HepG2 (cell line): ENCODE measurements at regions not wholly inside any gene's neighbourhood (a gene's known extent, or its start where the extent isn't known, plus 50 kb on each side); places are given as distances from the start of the nearest gene placed in this dataset.

Experiments
- ATAC-seq: fragments of 200-7000 bp; cut with Tn5 transposase; 3 replicates; pipeline ENCODE4 v1.9.1; 2020; ENCODE audit warnings: mild to moderate bottlenecking, moderate library complexity
- BruUV-seq: library from RNA; stranded (reverse); fragments of 400-500 nt; replicated peaks from 2 replicates; lab custom pipeline; 2021; lab: Mats Ljungman, UMichigan
- CTCF ChIA-PET: fragments of 300-600 bp; formaldehyde crosslinking; extraction: SDS; loops from one replicate; lab custom pipeline; 2021; ENCODE audit warnings: low total read pairs, inconsistent platforms, low intra/inter-chr PET ratio; lab: Yijun Ruan, JAX
- POLR2A ChIA-PET: fragments of 350-600 bp; sonication (Branson Sonifier 250); formaldehyde crosslinking; loops from one replicate; lab custom pipeline; 2020; ENCODE audit warnings: antibody characterized with exemption, inconsistent platforms; lab: Yijun Ruan, JAX
- DNase-seq: peaks from one replicate; pipeline ENCODE4 v3.0.0-alpha.2; 2015; ENCODE audit warnings: low spot score
- FAIRE-seq: peaks from 3 replicates; lab custom pipeline; 2011; peaks lifted over from hg19 to GRCh38; lab: Jason Lieb, UNC
- H2AFZ ChIP-seq: one replicate; pipeline ENCODE4 v1.6.1; 2011; ENCODE audit warnings: low read length, inconsistent platforms
- H3K27ac ChIP-seq: fragments of 300-600 bp; 3 replicates; pipeline ENCODE4 v1.8.0; 2011; ENCODE audit warnings: mixed run types, mild to moderate bottlenecking, mixed read lengths, low read length, inconsistent platforms; ENCODE audit not compliant: insufficient read depth; ENCODE audit errors: extremely low read length
- H3K27me3 ChIP-seq, 2 experiments: fragments of 200-600 bp in 1 of 2; 2 replicates in 1 of 2; 3 replicates in 1 of 2; pipeline versions ENCODE4 v1.6.0 to v1.8.0; 2011; ENCODE audit warnings: low read length in 2 of 2, mild to moderate bottlenecking in 2 of 2, moderate library complexity in 2 of 2, inconsistent platforms in 1 of 2; ENCODE audit not compliant: insufficient read depth in 2 of 2, control insufficient read depth in 1 of 2
- H3K36me3 ChIP-seq, 2 experiments: fragments of 200-600 bp in 1 of 2; replicated peaks in 1 of 2; 2 replicates in 1 of 2; 3 replicates in 1 of 2; pipeline versions ENCODE4 v1.5.1 to v1.8.0; 2011; ENCODE audit warnings: low read length in 2 of 2, inconsistent platforms in 1 of 2; ENCODE audit not compliant: insufficient read depth in 2 of 2, control insufficient read depth in 1 of 2
- H3K4me1 ChIP-seq: 2 replicates; pipeline ENCODE4 v1.5.1; 2012; ENCODE audit warnings: low read length, inconsistent platforms; ENCODE audit not compliant: insufficient read depth
- H3K4me2 ChIP-seq: 2 replicates; pipeline ENCODE4 v1.6.0; 2011; ENCODE audit warnings: low read depth, low read length, inconsistent platforms
- H3K4me3 ChIP-seq, 3 experiments: fragments of 200-600 bp in 1 of 3; sonication (generic), shearing (Covaris generic) in 1 of 3; replicated peaks in 1 of 3; 2 replicates each; pipeline ENCODE4 v1.5.1; 2011 to 2016; ENCODE audit warnings: low read length in 3 of 3, inconsistent platforms in 2 of 3, low read depth in 2 of 3, mild to moderate bottlenecking in 2 of 3, control low read depth in 1 of 3, mixed read lengths in 1 of 3; ENCODE audit not compliant: insufficient read depth in 1 of 3
- H3K79me2 ChIP-seq: one replicate; pipeline ENCODE4 v1.6.1; 2011; ENCODE audit warnings: low read length, inconsistent platforms; ENCODE audit not compliant: insufficient read depth
- H3K9ac ChIP-seq: 2 replicates; pipeline ENCODE4 v1.6.0; 2011; ENCODE audit warnings: mild to moderate bottlenecking, low read depth, low read length, inconsistent platforms; ENCODE audit not compliant: insufficient read depth
- H3K9me3 ChIP-seq: 2 replicates; pipeline ENCODE4 v1.5.1; 2012; ENCODE audit warnings: mild to moderate bottlenecking, low read length
- H4K20me1 ChIP-seq: 2 replicates; pipeline ENCODE4 v1.6.0; 2011; ENCODE audit warnings: inconsistent platforms, mild to moderate bottlenecking, low read length, moderate library complexity; ENCODE audit not compliant: insufficient read depth
- CEBPG ChIP-seq: IDR thresholded peaks from 2 replicates; pipeline ENCODE4 v1.6.1; 2016
- ELF3 ChIP-seq: IDR thresholded peaks from 2 replicates; pipeline ENCODE4 v1.6.1; 2016; ENCODE audit warnings: missing genetic modification reagents, missing compliant biosample characterization
- JDP2 ChIP-seq: sonication (generic); formaldehyde crosslinking; IDR thresholded peaks from 2 replicates; pipeline ENCODE4 v1.8.1; 2022; ENCODE audit warnings: missing genetic modification reagents, borderline replicate concordance
- PBX2 ChIP-seq: IDR thresholded peaks from 2 replicates; pipeline ENCODE4 v1.6.1; 2016; ENCODE audit warnings: control low read depth
- SP4 ChIP-seq: sonication (generic); formaldehyde crosslinking; IDR thresholded peaks from 2 replicates; pipeline ENCODE4 v1.8.1; 2023; ENCODE audit warnings: mild to moderate bottlenecking, missing genetic modification reagents
- SPEN ChIP-seq: sonication (generic); formaldehyde crosslinking; IDR thresholded peaks from 2 replicates; pipeline ENCODE4 v1.5.1; 2020; ENCODE audit warnings: low read depth, mild to moderate bottlenecking, missing genetic modification reagents
- SRSF9 ChIP-seq: fragments of 200-400 bp; formaldehyde crosslinking; IDR thresholded peaks from 2 replicates; pipeline ENCODE4 v1.6.1; 2018; ENCODE audit warnings: borderline replicate concordance, mild to moderate bottlenecking, low read depth, low read length; ENCODE audit not compliant: insufficient read depth, poor library complexity, severe bottlenecking
- ZNF468 ChIP-seq: sonication (generic); formaldehyde crosslinking; IDR thresholded peaks from 2 replicates; pipeline ENCODE4 v1.8.0; 2022; ENCODE audit warnings: mild to moderate bottlenecking, moderate library complexity, missing genetic modification reagents
- ZNF549 ChIP-seq: sonication (generic); formaldehyde crosslinking; IDR thresholded peaks from 2 replicates; pipeline ENCODE4 v1.5.0; 2020; ENCODE audit warnings: missing genetic modification reagents
- ZNF605 ChIP-seq: sonication (generic); formaldehyde crosslinking; IDR thresholded peaks from 2 replicates; pipeline ENCODE4 v1.8.0; 2022; ENCODE audit warnings: mild to moderate bottlenecking, missing genetic modification reagents
- ZSCAN12 ChIP-seq: sonication (generic); formaldehyde crosslinking; IDR thresholded peaks from 2 replicates; pipeline ENCODE4 v1.9.0; 2021; ENCODE audit warnings: mild to moderate bottlenecking, missing genetic modification reagents
- WGBS: methylation state at CpG from one replicate; pipeline ENCODE4 v1.1.6; 2017; ENCODE audit warnings: low lambda C conversion rate; 5-methylcytosine and 5-hydroxymethylcytosine counted together
- in situ Hi-C: cut with HindIII; loops from 2 replicates; pipeline ENCODE4 v1.10.0; 2017; ENCODE audit warnings: low pct_unique_long_range_greater_than_20kb; ENCODE audit not compliant: extremely low pct_ligation_motif_present
- intact Hi-C: fragments of 100-400 bp; cut with micrococcal nuclease; formaldehyde crosslinking; loops from one replicate; pipeline ENCODE4 v1.10.0; 2022; ENCODE audit not compliant: unreplicated experiment
- TF ChIP-seq, protein P1 (sequence below): sonication (generic); formaldehyde crosslinking; IDR thresholded peaks from 2 replicates; pipeline ENCODE4 v1.4.0; 2020; ENCODE audit warnings: missing genetic modification reagents, borderline replicate concordance
- TF ChIP-seq, protein P2 (sequence below): sonication (generic); formaldehyde crosslinking; IDR thresholded peaks from 2 replicates; pipeline ENCODE4 v1.5.1; 2020; ENCODE audit warnings: missing genetic modification reagents, mild to moderate bottlenecking, borderline replicate concordance

DNA sequence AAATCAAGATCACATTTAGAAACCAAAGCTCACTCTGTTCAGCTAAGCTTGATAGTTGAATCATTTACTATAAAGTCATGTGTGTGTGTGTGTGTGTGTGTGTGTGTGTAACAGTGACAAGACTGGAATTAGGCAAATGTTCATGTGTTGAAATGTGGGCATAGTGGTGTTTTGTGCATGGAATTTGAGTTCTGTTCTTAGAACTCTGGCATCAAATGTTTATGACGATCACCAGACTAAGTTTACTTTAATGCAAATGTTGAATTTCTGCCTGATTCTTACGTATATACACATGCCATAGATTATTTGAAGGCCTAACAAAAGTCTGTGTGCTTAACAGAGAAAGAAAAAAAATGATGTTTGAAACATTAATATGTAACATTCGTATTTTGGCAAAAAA, 72.8 kb upstream of the COL5A1 start:
- H3K9me3 ChIP-seq: no peaks in the 10 kb centered on the region
- H3K4me1 ChIP-seq: no peaks in the 10 kb centered on the region
- intact Hi-C loops: no loop called here
- H3K79me2 ChIP-seq: no peaks in the 10 kb centered on the region
- no peaks in the 10 kb centered on the region for H4K20me1 ChIP-seq
- peaks cover 0 to 23% of the 10 kb centered on the region in 2 experiments; a peak in 3 of 5 replicates for H3K27me3 ChIP-seq
- in situ Hi-C loops: no loop called here
- no peak overlapping the region for H3K9ac ChIP-seq
- no TSS peak for BruUV-seq
- H3K36me3 ChIP-seq: no peaks in the 10 kb centered on the region
- ChIA-PET POLR2A (no interaction called here), CTCF (no interaction called here)
- H2AFZ ChIP-seq: no peak overlapping the region
- TF ChIP-seq PBX2 (CRISPR knock-in tag) (no peak), SPEN (CRISPR knock-in tag) (no peak), ZNF605 (no peak), CEBPG (CRISPR knock-in tag) (no peak), ZNF549 (CRISPR knock-in tag) (no peak), ZSCAN12 (CRISPR knock-in tag) (no peak), ELF3 (no peak), SRSF9 (no peak), ZNF468 (no peak), SP4 (CRISPR knock-in tag) (no peak), JDP2 (CRISPR knock-in tag) (no peak)
- TF ChIP-seq, protein P1, sequence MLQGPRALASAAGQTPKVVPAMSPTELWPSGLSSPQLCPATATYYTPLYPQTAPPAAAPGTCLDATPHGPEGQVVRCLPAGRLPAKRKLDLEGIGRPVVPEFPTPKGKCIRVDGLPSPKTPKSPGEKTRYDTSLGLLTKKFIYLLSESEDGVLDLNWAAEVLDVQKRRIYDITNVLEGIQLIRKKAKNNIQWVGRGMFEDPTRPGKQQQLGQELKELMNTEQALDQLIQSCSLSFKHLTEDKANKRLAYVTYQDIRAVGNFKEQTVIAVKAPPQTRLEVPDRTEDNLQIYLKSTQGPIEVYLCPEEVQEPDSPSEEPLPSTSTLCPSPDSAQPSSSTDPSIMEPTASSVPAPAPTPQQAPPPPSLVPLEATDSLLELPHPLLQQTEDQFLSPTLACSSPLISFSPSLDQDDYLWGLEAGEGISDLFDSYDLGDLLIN (CRISPR knock-in tag): no peak
- TF ChIP-seq, protein P2, sequence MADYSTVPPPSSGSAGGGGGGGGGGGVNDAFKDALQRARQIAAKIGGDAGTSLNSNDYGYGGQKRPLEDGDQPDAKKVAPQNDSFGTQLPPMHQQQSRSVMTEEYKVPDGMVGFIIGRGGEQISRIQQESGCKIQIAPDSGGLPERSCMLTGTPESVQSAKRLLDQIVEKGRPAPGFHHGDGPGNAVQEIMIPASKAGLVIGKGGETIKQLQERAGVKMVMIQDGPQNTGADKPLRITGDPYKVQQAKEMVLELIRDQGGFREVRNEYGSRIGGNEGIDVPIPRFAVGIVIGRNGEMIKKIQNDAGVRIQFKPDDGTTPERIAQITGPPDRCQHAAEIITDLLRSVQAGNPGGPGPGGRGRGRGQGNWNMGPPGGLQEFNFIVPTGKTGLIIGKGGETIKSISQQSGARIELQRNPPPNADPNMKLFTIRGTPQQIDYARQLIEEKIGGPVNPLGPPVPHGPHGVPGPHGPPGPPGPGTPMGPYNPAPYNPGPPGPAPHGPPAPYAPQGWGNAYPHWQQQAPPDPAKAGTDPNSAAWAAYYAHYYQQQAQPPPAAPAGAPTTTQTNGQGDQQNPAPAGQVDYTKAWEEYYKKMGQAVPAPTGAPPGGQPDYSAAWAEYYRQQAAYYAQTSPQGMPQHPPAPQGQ (CRISPR knock-in tag): no peak
- no peak overlapping the region for H3K4me2 ChIP-seq
- FAIRE-seq: no peak
- WGBS: 1% methylated on average over 3 of the region's 3 CpGs
- no peak overlapping the region for H3K27ac ChIP-seq
- ATAC-seq: no peak
- DNase-seq: no peak
- no peak overlapping the region for H3K4me3 ChIP-seq
